GM12801 (cell line): ENCODE measurements at regions not wholly inside any gene's neighbourhood (a gene's known extent, or its start where the extent isn't known, plus 50 kb on each side); places are given as distances from the start of the nearest gene placed in this dataset.

ENCODE experiments used
- TF ChIP-seq, protein P1 (sequence below): IDR thresholded peaks from one replicate; pipeline ENCODE4 v1.5.1; 2011; ENCODE audit warnings: control low read depth; ENCODE audit not compliant: insufficient read length; ENCODE audit errors: extremely low read depth

DNA sequence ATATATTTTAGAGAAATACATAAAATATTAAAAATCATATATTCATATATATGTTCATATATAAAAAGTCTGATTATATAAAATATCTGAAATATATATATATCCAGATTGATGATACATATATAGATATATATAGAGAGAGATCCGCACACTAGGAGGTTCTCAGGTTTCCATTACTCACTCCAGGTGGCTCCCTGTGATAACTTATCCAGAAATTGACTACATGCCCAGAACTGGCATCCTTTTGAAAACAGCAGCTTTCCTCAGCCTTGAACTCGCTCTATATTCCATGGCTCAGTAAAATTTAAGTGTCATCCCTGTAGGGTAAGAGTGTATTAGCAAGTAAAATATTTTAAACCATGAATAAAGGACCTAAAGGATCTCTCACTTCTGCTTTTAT lies 206.8 kb downstream of the TINAG start:
- TF ChIP-seq, protein P1, sequence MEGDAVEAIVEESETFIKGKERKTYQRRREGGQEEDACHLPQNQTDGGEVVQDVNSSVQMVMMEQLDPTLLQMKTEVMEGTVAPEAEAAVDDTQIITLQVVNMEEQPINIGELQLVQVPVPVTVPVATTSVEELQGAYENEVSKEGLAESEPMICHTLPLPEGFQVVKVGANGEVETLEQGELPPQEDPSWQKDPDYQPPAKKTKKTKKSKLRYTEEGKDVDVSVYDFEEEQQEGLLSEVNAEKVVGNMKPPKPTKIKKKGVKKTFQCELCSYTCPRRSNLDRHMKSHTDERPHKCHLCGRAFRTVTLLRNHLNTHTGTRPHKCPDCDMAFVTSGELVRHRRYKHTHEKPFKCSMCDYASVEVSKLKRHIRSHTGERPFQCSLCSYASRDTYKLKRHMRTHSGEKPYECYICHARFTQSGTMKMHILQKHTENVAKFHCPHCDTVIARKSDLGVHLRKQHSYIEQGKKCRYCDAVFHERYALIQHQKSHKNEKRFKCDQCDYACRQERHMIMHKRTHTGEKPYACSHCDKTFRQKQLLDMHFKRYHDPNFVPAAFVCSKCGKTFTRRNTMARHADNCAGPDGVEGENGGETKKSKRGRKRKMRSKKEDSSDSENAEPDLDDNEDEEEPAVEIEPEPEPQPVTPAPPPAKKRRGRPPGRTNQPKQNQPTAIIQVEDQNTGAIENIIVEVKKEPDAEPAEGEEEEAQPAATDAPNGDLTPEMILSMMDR, result no peak

DNA sequence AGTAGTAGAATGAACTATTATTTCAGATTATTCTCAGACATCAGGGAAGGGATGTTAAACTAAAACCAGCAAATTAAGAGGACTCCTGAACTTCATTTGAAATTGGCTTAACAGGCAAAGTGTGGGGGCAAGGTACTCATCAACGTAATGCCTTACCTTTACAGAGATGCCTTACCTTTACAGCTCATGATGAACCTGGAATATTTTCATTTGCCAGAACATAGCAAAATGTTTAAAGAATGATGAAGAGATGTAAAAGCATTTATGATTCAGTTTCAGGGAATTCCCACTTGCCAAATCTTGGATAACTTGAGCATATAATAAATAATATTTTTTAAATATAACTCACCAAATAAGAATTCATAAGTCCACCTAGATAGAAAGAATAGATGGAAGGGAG lies 207.5 kb downstream of the TINAG start:
- TF ChIP-seq, protein P1, result no peak

- TF ChIP-seq, protein P1, result no peak
Measured at GRCh38 chr6:54516321-54516720, 208.1 kb downstream of the TINAG start.

- TF ChIP-seq, protein P1, result no peak
Measured at GRCh38 chr6:54519161-54519560, 210.9 kb downstream of the TINAG start.

DNA sequence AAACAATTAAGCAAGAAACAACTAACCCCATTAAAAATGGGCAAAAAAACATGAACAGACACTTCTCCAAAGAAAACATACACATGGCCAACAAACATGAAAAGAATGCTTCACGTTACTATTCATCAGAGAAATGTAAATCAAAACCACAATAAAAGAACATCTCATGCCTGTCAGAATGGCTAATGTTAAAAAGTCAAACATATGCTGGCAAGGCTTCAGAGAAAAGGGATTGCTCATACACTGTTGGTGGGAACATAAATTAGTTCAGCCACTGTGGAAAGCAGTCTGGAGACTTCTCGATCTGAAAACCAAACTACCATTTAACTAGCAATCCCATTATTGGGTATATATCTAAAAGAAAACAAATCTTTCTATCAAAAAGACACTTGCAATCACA lies 217.5 kb downstream of the TINAG start:
- TF ChIP-seq, protein P1, result no peak

- TF ChIP-seq, protein P1, result no peak
Measured at GRCh38 chr6:54533567-54533966, 225.3 kb downstream of the TINAG start.

DNA sequence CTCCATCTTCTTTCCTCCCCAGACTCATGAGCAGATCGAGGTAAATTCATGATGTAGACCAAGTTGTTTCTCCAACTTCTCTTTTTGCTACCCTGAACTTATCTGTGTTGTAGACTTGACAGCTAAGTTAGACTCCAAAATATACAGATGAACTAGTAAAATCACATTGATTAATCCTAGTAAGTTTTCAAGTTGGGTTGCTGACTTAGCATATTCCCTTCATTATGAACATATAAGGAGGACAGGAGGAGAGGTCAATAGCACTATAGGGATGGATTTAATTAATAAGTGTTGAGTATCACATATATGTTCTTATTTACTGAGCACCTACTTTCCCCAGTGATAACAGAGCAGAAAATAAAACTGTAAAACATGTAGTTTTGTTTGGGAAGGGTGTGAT lies 227.3 kb downstream of the TINAG start:
- TF ChIP-seq, protein P1, result no peak

GRCh38 chr6:54541541-54541940 lies 233.3 kb downstream of the TINAG start:
- TF ChIP-seq, protein P1, result no peak
